HAP-1 (cell line): ENCODE measurements at regions not wholly inside any gene's neighbourhood (a gene's known extent, or its start where the extent isn't known, plus 50 kb on each side); places are given as distances from the start of the nearest gene placed in this dataset.

Experiments used
- DNase-seq, 2 experiments: peaks; one replicate each; pipeline ENCODE4 v3.0.0-alpha.2; 2016 to 2020; ENCODE audit warnings: low spot score in 2 of 2
- H3K27me3 ChIP-seq: fragments of 250-450 bp; sonication (Bioruptor Pico); 2 replicates; pipeline ENCODE4 v1.5.1; 2020; ENCODE audit warnings: low read depth, mild to moderate bottlenecking, moderate library complexity
- H3K36me3 ChIP-seq: fragments of 250-450 bp; sonication (Bioruptor Pico); replicated peaks from 2 replicates; pipeline ENCODE4 v1.5.1; 2020; ENCODE audit warnings: mild to moderate bottlenecking
- H3K4me1 ChIP-seq: fragments of 250-450 bp; sonication (Bioruptor Pico); 2 replicates; pipeline ENCODE4 v1.5.1; 2020; ENCODE audit warnings: mild to moderate bottlenecking
- H3K4me3 ChIP-seq: fragments of 250-450 bp; sonication (Bioruptor Pico); 2 replicates; pipeline ENCODE4 v1.5.1; 2020; ENCODE audit warnings: mild to moderate bottlenecking, moderate library complexity
- H3K9me3 ChIP-seq: fragments of 250-450 bp; sonication (Bioruptor Pico); 2 replicates; pipeline ENCODE4 v1.5.1; 2020; ENCODE audit warnings: mild to moderate bottlenecking, moderate library complexity
- in situ Hi-C: fragments of 300-500 bp; cut with MboI; formaldehyde crosslinking; loops from 3 replicates; pipeline ENCODE4 v1.14.3; 2020; ENCODE audit warnings: low sequenced_read_pairs, inconsistent platforms, mixed read lengths

- in situ Hi-C loops: no loop called here
- Histone ChIP-seq H3K4me1 (no peaks in the 10 kb centered on the region), H3K27me3 (no peaks in the 10 kb centered on the region), H3K9me3 (no peaks in the 10 kb centered on the region), H3K4me3 (no peak overlapping the region), H3K36me3 (no peaks in the 10 kb centered on the region)
- DNase-seq: no peak
Measured at GRCh38 chr5:89417515-89417914, 534.5 kb upstream of the MEF2C start.

GRCh38 chr5:89411891-89412290 lies 528.9 kb upstream of the MEF2C start:
- in situ Hi-C loops: no loop called here

GRCh38 chr5:89407054-89407453 lies 524.1 kb upstream of the MEF2C start:
- Histone ChIP-seq H3K9me3 (no peaks in the 10 kb centered on the region), H3K4me3 (no peak overlapping the region), H3K36me3 (no peaks in the 10 kb centered on the region), H3K4me1 (peaks cover 6% of the 10 kb centered on the region; the same call in 1 of the 2 replicates), H3K27me3 (no peaks in the 10 kb centered on the region)
- DNase-seq: no peak
- in situ Hi-C loops: no loop called here

More at GRCh38 chr5:89411891-89412290, 528.9 kb upstream of the MEF2C start:
- no peaks in the 10 kb centered on the region for H3K27me3 ChIP-seq
- no peak overlapping the region for H3K4me3 ChIP-seq
- no peak for DNase-seq
- H3K9me3 ChIP-seq: no peaks in the 10 kb centered on the region
- no peaks in the 10 kb centered on the region for H3K36me3 ChIP-seq
- peaks cover under 1% of the 10 kb centered on the region; the same call in 1 of the 2 replicates for H3K4me1 ChIP-seq

- Histone ChIP-seq H3K9me3 (no peaks in the 10 kb centered on the region), H3K4me1 (peaks cover 3% of the 10 kb centered on the region; the same call in 1 of the 2 replicates), H3K4me3 (no peak overlapping the region), H3K27me3 (no peaks in the 10 kb centered on the region), H3K36me3 (no peaks in the 10 kb centered on the region)
- in situ Hi-C loops: no loop called here
- DNase-seq: no peak
Measured at GRCh38 chr5:89401659-89402058, 518.7 kb upstream of the MEF2C start.

- DNase-seq: no peak
- Histone ChIP-seq H3K36me3 (no peaks in the 10 kb centered on the region), H3K9me3 (no peaks in the 10 kb centered on the region), H3K27me3 (no peaks in the 10 kb centered on the region), H3K4me3 (no peak overlapping the region), H3K4me1 (no peaks in the 10 kb centered on the region)
- in situ Hi-C loops: no loop called here
Measured at GRCh38 chr5:89401012-89401411, 518.0 kb upstream of the MEF2C start.

- Histone ChIP-seq H3K4me3 (no peak overlapping the region), H3K36me3 (no peaks in the 10 kb centered on the region), H3K4me1 (no peaks in the 10 kb centered on the region), H3K27me3 (no peaks in the 10 kb centered on the region), H3K9me3 (no peaks in the 10 kb centered on the region)
- in situ Hi-C loops: no loop called here
- DNase-seq: no peak
Measured at GRCh38 chr5:89399548-89399947, 516.6 kb upstream of the MEF2C start.

GRCh38 chr5:89397096-89397495 lies 514.1 kb upstream of the MEF2C start:
- peaks cover 4% of the 10 kb centered on the region; the same call in 1 of the 2 replicates for H3K4me1 ChIP-seq
- no peaks in the 10 kb centered on the region for H3K9me3 ChIP-seq
- DNase-seq: no peak
- in situ Hi-C loops: no loop called here
- H3K4me3 ChIP-seq: no peak overlapping the region
- no peaks in the 10 kb centered on the region for H3K27me3 ChIP-seq
- H3K36me3 ChIP-seq: no peaks in the 10 kb centered on the region

- DNase-seq: no peak
- H3K27me3 ChIP-seq: no peaks in the 10 kb centered on the region
- in situ Hi-C loops: no loop called here
- H3K4me1 ChIP-seq: peaks cover 4% of the 10 kb centered on the region; the same call in 1 of the 2 replicates
- no peak overlapping the region for H3K4me3 ChIP-seq
- no peaks in the 10 kb centered on the region for H3K9me3 ChIP-seq
- no peaks in the 10 kb centered on the region for H3K36me3 ChIP-seq
Measured at GRCh38 chr5:89396278-89396954, 513.4 kb upstream of the MEF2C start.

- peaks cover 4% of the 10 kb centered on the region; the same call in 1 of the 2 replicates for H3K4me1 ChIP-seq
- in situ Hi-C loops: no loop called here
- no peaks in the 10 kb centered on the region for H3K27me3 ChIP-seq
- no peak overlapping the region for H3K4me3 ChIP-seq
- H3K36me3 ChIP-seq: no peaks in the 10 kb centered on the region
- no peaks in the 10 kb centered on the region for H3K9me3 ChIP-seq
- DNase-seq: no peak
Measured at GRCh38 chr5:89395111-89395510, 512.1 kb upstream of the MEF2C start.

- H3K36me3 ChIP-seq: no peaks in the 10 kb centered on the region
- H3K4me1 ChIP-seq: peaks cover 4% of the 10 kb centered on the region; the same call in 1 of the 2 replicates
- in situ Hi-C loops: no loop called here
- H3K4me3 ChIP-seq: no peak overlapping the region
- no peaks in the 10 kb centered on the region for H3K9me3 ChIP-seq
- no peaks in the 10 kb centered on the region for H3K27me3 ChIP-seq
- no peak for DNase-seq
Measured at GRCh38 chr5:89388872-89389271, 505.9 kb upstream of the MEF2C start.

- in situ Hi-C loops: no loop called here
- Histone ChIP-seq H3K27me3 (no peaks in the 10 kb centered on the region), H3K4me3 (no peak overlapping the region), H3K9me3 (no peaks in the 10 kb centered on the region), H3K36me3 (no peaks in the 10 kb centered on the region), H3K4me1 (no peaks in the 10 kb centered on the region)
- DNase-seq: no peak
Measured at GRCh38 chr5:89384391-89384790, 501.4 kb upstream of the MEF2C start.

GRCh38 chr5:89380635-89381034 lies 497.7 kb upstream of the MEF2C start:
- Histone ChIP-seq H3K4me1 (no peaks in the 10 kb centered on the region), H3K36me3 (no peaks in the 10 kb centered on the region), H3K9me3 (no peaks in the 10 kb centered on the region), H3K4me3 (no peak overlapping the region), H3K27me3 (no peaks in the 10 kb centered on the region)
- no peak for DNase-seq
- in situ Hi-C loops: no loop called here

- Histone ChIP-seq H3K4me3 (no peak overlapping the region), H3K27me3 (no peaks in the 10 kb centered on the region), H3K9me3 (no peaks in the 10 kb centered on the region), H3K4me1 (peaks cover 3% of the 10 kb centered on the region; the same call in 1 of the 2 replicates), H3K36me3 (no peaks in the 10 kb centered on the region)
- in situ Hi-C loops: no loop called here
- DNase-seq: no peak
Measured at GRCh38 chr5:89377767-89378455, 494.9 kb upstream of the MEF2C start.

GRCh38 chr5:89374818-89375521 lies 492.0 kb upstream of the MEF2C start:
- Histone ChIP-seq H3K4me3 (no peak overlapping the region), H3K36me3 (no peaks in the 10 kb centered on the region), H3K9me3 (no peaks in the 10 kb centered on the region), H3K4me1 (peaks cover 3% of the 10 kb centered on the region; the same call in 1 of the 2 replicates), H3K27me3 (no peaks in the 10 kb centered on the region)
- no peak for DNase-seq
- in situ Hi-C loops: no loop called here
